ENCODE measurements at regions not wholly inside any gene's neighbourhood (a gene's known extent, or its start where the extent isn't known, plus 50 kb on each side); places are given as distances from the start of the nearest gene placed in this dataset.

DNA sequence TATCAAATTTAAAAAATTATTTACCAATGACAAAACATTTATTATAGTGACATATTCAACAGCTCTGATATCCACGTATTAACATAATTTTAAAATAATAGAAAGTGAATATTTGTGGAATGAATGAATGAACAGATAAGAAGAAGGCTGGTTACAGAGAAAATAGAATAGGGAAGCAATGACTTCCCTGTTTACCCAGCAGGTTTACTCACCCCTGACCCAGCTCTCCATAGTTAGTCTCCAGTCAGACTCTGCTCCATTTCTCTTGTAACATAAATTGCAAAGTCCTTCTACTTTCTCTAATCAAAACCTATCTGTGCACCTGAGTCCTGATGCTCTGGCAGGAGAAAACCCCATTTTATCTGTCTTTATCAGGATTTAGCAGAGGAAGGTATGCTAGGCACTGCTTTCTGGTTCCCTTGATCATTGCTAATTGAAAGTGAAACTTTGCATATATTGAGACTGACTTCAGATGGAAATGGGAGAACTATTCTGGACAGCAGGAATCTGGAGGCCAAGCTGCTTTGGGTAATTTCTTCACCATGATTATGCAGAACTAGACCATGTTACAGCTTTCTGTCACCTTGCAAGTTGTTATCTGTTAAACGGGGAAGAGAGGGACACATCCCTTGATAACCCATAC is 363.0 kb downstream of the FAT4 start:
- TF ChIP-seq, protein P1, sequence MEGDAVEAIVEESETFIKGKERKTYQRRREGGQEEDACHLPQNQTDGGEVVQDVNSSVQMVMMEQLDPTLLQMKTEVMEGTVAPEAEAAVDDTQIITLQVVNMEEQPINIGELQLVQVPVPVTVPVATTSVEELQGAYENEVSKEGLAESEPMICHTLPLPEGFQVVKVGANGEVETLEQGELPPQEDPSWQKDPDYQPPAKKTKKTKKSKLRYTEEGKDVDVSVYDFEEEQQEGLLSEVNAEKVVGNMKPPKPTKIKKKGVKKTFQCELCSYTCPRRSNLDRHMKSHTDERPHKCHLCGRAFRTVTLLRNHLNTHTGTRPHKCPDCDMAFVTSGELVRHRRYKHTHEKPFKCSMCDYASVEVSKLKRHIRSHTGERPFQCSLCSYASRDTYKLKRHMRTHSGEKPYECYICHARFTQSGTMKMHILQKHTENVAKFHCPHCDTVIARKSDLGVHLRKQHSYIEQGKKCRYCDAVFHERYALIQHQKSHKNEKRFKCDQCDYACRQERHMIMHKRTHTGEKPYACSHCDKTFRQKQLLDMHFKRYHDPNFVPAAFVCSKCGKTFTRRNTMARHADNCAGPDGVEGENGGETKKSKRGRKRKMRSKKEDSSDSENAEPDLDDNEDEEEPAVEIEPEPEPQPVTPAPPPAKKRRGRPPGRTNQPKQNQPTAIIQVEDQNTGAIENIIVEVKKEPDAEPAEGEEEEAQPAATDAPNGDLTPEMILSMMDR (IDR thresholded peaks at IDR 0.05; ENCODE audit: low read depth, low read length) = no peak
- DNase-seq = no peak
- H3K4me3 ChIP-seq (ENCODE audit: low read depth, low read length) = no peak overlapping the region
- H3K36me3 ChIP-seq = no peaks in the 10 kb centered on the region
- no peaks in the 10 kb centered on the region for H3K9me3 ChIP-seq (ENCODE audit: severe bottlenecking)
- H3K27me3 ChIP-seq (ENCODE audit: insufficient read depth, low read depth, severe bottlenecking) = no peaks in the 10 kb centered on the region
- H3K27ac ChIP-seq = no peak overlapping the region

DNA sequence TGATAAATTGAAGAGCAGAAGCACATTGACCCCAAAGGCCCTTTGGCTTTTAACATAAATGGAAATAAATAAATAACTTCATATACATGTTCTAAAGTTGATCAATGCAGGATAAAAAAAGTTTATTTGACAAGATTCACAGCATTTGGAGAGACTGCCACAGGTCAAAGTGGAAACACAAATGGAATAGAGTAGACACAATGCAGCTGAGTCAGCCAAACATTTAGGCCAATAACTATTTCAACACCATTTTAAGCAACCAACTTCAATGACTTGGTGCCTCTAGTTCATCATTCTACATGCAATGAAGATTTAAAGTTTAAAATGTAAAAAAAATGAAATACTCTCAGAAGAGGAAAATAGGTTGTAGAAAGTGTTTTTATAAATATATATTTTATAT is 365.2 kb downstream of the FAT4 start:
- H3K9me3 ChIP-seq (ENCODE audit: severe bottlenecking) = no peaks in the 10 kb centered on the region
- TF ChIP-seq, protein P1 (IDR thresholded peaks at IDR 0.05; ENCODE audit: low read depth, low read length) = no peak
- no peaks in the 10 kb centered on the region for H3K36me3 ChIP-seq
- no peaks in the 10 kb centered on the region for H3K27me3 ChIP-seq (ENCODE audit: insufficient read depth, low read depth, severe bottlenecking)
- H3K27ac ChIP-seq = no peak overlapping the region
- H3K4me3 ChIP-seq (ENCODE audit: low read depth, low read length) = no peak overlapping the region
- DNase-seq = no peak

DNA sequence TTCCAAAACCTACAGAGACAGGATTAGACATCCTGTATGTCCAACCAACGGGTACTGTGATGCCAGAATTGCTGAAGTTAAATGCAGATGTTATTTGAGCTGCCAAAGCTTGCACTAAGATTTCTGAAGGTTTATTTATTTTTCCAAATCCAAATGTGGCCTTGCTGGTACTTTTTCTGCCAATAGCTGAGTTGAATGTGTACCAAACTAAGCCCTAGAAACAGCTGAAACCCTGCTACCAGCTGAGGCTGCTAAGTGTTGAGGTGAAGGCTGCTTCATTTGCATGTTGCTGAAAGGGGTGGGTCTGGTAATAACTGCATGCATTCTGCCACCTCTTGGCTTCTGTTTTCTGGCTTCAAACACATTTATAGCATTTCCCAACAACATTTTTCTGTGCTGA is 366.5 kb downstream of the FAT4 start:
- DNase-seq = no peak
- TF ChIP-seq, protein P1 (IDR thresholded peaks at IDR 0.05; ENCODE audit: low read depth, low read length) = no peak
- Histone ChIP-seq H3K27ac (no peak overlapping the region), H3K36me3 (no peaks in the 10 kb centered on the region), H3K27me3 (ENCODE audit: insufficient read depth, low read depth, severe bottlenecking) (no peaks in the 10 kb centered on the region), H3K9me3 (ENCODE audit: severe bottlenecking) (no peaks in the 10 kb centered on the region), H3K4me3 (ENCODE audit: low read depth, low read length) (no peak overlapping the region)

DNA sequence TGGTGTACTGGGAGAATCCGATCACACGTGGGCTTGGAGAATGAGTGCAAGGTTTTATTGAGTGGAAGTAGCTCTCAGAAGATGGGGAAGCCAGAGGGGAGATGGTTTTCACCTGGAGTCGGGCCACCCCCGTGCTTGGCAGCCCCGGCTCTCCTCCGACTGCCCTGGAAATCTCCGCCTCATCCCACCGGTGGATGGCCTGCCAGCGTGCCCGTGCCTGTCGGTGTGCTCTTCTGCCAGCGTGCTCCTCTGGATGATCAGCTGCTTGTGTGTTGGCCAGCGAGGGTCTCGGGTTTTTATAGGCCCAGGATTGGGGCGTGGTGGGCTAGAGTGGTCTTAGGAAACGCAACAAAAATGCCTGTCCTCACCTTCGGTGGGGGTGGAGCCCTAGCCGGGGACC is 368.0 kb downstream of the FAT4 start:
- no peak overlapping the region for H3K4me3 ChIP-seq (ENCODE audit: low read depth, low read length)
- no peak overlapping the region for H3K27ac ChIP-seq
- H3K27me3 ChIP-seq (ENCODE audit: insufficient read depth, low read depth, severe bottlenecking) = no peaks in the 10 kb centered on the region
- TF ChIP-seq, protein P1 (IDR thresholded peaks at IDR 0.05; ENCODE audit: low read depth, low read length) = no peak
- no peak for DNase-seq
- H3K9me3 ChIP-seq (ENCODE audit: severe bottlenecking) = no peaks in the 10 kb centered on the region
- H3K36me3 ChIP-seq = no peaks in the 10 kb centered on the region

DNA sequence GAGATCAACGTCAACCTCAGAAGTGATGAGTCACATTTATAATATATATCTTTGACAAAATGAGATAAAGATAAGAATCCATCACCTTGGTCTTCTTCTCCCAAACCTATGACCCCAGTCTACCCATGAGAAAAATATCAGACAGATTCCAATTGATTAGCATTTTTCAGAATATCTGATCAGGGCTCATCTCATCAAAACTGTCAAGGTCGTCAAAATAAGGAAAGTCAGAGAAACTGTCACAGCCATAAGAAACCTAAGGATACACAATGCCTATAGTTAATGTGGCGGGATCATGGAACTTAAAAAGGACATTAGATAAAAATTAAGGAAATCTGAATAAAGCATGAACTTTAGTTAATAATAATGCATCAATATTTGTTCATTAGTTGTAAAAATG is 374.1 kb downstream of the FAT4 start:
- H3K27ac ChIP-seq = no peak overlapping the region
- no peak overlapping the region for H3K4me3 ChIP-seq (ENCODE audit: low read depth, low read length)
- H3K9me3 ChIP-seq (ENCODE audit: severe bottlenecking) = no peaks in the 10 kb centered on the region
- no peak for DNase-seq
- no peaks in the 10 kb centered on the region for H3K36me3 ChIP-seq
- TF ChIP-seq, protein P1 (IDR thresholded peaks at IDR 0.05; ENCODE audit: low read depth, low read length) = no peak
- no peaks in the 10 kb centered on the region for H3K27me3 ChIP-seq (ENCODE audit: insufficient read depth, low read depth, severe bottlenecking)

DNA sequence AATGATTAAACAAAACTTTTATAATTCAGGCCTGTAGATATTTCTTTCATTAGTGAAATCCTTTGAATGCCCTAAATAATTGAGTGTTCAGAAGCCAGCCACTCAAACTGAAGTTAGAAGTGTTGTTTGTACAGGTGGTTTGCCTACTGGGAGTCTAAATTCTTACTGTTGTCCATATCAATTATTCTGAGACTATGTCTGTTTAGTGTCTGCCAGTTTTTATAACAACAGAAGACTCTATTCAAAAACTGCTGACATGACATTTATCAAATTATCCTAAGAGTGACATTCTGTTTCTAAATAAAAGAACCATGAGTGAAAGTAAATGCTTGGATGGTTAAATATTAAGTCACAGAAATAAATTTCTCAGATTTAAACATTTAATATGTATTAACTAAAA is 375.1 kb downstream of the FAT4 start:
- H3K27ac ChIP-seq = no peak overlapping the region
- TF ChIP-seq, protein P1 (IDR thresholded peaks at IDR 0.05; ENCODE audit: low read depth, low read length) = no peak
- no peak overlapping the region for H3K4me3 ChIP-seq (ENCODE audit: low read depth, low read length)
- no peak for DNase-seq
- no peaks in the 10 kb centered on the region for H3K36me3 ChIP-seq
- no peaks in the 10 kb centered on the region for H3K27me3 ChIP-seq (ENCODE audit: insufficient read depth, low read depth, severe bottlenecking)
- H3K9me3 ChIP-seq (ENCODE audit: severe bottlenecking) = no peaks in the 10 kb centered on the region
